HG02943 (cell line): ENCODE measurements at regions not wholly inside any gene's neighbourhood (a gene's known extent, or its start where the extent isn't known, plus 50 kb on each side); places are given as distances from the start of the nearest gene placed in this dataset.
"Not testable (repeated sequence)": the region's sequence is repeated elsewhere in the genome, so short reads cannot be mapped to it uniquely, and the experiment has no call there.

Experiments
- ATAC-seq: cut with Tn5 transposase; IDR thresholded peaks from one replicate; pipeline ENCODE4 v1.9.1; 2021; ENCODE audit warnings: mild to moderate bottlenecking, low read depth, moderate library complexity; ENCODE audit not compliant: unreplicated experiment

DNA sequence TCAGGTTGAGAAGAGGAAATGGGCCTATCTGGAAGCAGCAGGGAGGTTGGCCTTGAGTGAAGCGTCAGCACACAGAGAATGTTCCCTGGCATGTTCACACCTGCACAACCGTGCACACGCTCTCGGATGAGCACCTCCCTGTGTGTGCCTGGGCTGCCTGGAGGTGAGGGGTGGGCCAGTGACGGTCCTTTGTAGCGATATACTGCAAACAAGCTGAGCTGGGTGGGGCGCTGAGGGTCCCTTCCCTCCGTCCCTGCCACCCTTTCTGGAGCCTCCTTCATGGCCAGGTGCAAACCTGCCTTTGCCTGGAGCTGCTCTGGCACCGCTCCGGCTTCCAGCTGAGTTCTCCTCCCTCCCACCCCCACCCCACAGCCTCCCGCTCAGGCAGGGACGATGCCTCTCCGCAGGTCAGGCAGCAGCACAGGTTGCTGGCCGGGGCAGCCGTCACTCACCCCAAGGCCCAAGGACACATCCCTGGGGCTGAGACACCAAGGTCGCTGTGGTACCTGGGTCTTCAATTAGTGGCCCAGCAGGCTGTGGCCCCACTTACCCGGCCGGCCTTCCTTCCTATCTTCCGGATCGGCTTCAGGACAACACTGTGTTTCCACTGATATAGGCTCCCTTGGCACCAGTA, 111.6 kb downstream of the ERMARD start:
- no peak for ATAC-seq

DNA sequence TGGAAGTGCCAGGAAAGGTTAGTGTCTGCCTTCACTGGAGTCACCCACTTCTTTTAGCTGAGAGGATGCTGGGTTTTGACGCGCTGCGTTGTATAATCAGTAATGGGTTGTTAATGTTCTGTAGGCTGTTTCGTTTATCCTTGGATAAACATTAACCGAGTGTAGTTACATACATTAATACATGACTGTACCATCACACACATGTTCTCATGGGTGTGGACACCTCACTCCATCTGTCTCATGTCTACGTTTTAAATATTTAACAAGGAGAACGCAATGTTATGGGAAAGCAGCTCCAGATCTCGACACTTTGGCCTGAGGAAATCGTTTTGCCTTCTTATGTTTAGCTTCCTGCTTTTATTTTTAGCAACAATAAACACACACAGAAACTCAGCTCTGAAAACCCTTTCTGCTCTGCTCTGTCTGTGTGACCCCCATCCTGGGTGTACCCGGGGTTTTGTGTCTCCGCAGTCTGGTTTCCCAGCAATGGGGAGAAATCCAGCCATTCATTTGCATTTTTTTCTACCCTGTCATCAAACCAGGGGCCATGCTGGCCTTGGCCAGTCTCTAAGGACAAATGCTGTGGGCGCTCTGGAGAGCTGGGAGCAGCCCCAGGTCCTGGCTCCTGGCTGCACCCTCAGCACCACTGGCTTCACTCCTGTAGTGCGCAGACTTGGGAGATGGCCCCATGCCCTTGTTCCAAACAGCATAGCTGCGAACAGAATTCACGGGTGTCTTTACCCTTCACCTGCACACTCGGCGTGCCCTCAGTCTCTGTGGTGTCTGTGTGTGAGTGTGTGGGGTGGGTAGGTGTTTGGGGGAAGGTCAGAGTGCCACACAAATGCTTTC, 110.8 kb downstream of the ERMARD start:
- no peak for ATAC-seq

GRCh38 chr6:169861431-169862042, 110.1 kb downstream of the ERMARD start:
- ATAC-seq = no peak

- ATAC-seq = no peak
Measured at GRCh38 chr6:169859978-169860703, 108.7 kb downstream of the ERMARD start.

DNA sequence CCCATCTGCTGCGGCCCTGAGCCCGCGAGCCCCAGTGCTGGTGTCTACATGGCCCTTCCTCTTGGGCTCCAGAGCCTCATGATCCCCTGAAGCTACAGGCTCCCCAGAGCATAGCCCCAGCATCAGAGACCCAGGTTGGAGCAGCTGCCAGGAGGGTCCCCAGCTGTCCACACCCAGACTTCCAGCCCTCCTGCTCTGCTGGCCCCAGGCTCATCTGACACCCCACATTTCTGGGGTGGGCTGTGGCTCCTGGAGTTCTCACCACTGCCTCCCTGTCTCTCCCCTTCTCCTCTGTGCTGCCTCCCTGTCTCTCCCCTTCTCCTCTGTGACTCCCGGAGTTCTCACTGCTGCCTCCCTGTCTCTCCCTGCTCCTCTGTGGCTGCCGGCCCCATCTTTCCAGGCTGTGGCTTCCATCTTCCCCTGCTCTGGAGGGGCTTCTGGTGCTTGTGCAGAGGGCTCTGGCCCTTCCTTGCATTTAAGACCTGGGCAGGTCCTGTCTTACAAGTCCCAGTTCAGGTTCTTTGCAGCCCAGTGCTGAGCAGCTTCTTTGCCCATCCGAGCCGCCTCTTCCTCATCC, 108.1 kb downstream of the ERMARD start:
- no peak for ATAC-seq

GRCh38 chr6:169858935-169859351, 107.5 kb downstream of the ERMARD start:
- no peak for ATAC-seq

DNA sequence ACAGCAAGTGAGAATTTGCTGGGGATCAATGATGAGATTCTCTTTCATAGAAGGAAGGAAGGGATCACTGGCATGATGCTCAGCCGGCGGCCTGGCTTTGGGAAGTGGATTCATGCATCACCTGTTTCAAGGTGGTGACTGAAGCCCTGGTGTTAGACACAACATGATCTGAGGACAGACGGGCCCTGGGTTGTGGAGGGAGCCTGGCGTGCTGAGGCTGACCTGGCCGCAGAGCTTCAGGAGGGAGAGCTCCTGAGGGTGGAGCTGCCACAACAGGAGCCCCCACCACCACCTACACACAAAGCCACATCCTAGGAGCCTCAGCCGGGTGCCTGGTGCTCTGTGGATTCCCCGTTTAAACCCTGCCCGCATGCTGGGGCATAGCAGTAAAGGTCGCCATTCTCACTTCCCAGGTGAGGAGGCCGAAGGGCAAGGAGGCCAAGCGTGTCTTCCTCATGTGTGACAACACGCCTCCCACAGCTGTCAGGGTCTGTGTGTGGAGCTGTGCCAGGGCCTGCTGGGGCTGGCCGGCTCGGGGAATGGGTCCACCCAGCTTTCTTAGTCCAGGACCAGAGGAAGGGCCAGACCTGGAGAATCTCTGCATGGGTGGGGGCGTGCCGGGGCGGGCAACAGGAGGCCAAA, 107.0 kb downstream of the ERMARD start:
- no peak for ATAC-seq

GRCh38 chr6:169857343-169858292, 106.2 kb downstream of the ERMARD start:
- no peak for ATAC-seq

- not testable (repeated sequence) for ATAC-seq
Measured at GRCh38 chr6:169856442-169857342, 105.3 kb downstream of the ERMARD start.

GRCh38 chr6:169854813-169855212, 103.4 kb downstream of the ERMARD start:
- ATAC-seq = no peak

DNA sequence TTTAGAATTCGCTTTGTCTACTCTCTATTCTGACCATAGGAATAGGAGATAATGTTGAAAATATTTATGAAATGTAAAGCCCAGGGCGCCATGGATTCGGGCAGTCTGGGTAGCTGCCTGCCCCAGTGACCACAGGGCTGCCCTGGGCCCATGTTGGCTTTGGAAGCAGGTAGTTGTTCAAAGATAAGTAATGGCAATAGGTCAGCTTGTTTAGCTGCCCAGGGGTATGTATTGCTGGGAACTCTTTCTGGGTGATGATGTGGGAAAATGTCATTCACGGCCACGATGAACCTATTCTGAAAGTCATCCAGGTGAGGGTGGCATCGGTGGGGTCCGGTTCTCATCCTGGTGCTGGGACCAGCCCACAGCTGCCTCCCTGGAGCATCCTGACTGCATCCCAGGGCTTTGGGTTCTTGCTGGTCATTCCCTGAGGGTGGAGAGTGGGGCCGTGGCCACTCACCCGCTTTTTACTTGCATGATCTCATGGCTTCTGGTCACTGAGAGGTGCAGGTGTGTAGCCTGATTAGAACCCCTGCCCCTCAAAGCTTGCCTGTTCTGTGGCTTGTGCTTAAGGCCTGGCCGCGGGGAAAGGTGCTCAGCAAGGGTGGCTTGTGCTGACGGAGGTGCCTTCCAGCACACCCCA, 102.8 kb downstream of the ERMARD start:
- no peak for ATAC-seq

DNA sequence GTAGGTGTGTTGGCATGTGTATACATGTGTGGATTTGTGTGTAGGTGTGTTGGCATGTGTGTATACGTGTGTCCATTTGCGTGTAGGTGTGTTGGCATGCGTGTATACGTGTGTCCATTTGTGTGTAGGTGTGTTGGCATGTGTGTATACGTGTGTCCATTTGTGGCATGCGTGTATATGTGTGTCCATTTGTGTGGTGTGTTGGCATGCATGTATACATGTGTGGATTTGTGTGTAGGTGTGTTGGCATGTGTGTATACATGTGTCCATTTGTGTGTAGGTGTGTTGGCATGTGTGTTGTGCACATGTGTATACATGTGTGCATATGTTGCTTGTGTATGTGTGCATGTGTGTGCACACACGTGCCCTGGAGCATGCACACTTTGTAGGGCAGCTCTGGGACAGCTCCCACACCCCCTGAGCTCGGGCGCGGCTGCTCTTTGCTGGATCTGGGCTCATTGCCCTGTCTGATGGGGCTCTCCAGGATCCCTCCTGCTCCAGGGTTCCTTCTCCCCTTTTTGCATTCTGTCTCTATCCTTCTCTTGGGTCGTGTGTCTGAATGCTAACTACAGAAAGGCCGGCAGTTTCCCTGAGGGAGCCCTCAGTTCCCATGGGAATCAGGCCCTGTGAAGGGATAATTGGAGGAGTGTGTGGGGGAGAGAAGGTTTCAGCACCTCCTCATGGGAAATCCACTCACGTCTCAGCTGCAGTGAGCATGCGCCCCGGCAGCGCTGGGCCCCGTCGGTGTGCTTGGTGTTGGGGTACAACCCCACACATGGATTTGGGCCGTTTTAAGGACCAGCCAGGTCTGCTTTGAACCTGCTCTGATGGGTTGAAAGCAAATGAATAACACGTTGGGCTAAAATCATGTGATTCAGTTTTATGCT, 102.0 kb downstream of the ERMARD start:
- ATAC-seq = no peak

GRCh38 chr6:169852504-169853195, 101.2 kb downstream of the ERMARD start:
- no peak for ATAC-seq

GRCh38 chr6:169851641-169852503, 100.5 kb downstream of the ERMARD start:
- no peak for ATAC-seq

- ATAC-seq = no peak
Measured at GRCh38 chr6:169850746-169851145, 99.3 kb downstream of the ERMARD start.
